GM21717 (cell line): ENCODE measurements at regions not wholly inside any gene's neighbourhood (a gene's known extent, or its start where the extent isn't known, plus 50 kb on each side); places are given as distances from the start of the nearest gene placed in this dataset.

Experiments
- ATAC-seq: cut with Tn5 transposase; IDR thresholded peaks from one replicate; pipeline ENCODE4 v1.9.1; 2021; ENCODE audit warnings: mild to moderate bottlenecking, moderate library complexity; ENCODE audit not compliant: unreplicated experiment

DNA sequence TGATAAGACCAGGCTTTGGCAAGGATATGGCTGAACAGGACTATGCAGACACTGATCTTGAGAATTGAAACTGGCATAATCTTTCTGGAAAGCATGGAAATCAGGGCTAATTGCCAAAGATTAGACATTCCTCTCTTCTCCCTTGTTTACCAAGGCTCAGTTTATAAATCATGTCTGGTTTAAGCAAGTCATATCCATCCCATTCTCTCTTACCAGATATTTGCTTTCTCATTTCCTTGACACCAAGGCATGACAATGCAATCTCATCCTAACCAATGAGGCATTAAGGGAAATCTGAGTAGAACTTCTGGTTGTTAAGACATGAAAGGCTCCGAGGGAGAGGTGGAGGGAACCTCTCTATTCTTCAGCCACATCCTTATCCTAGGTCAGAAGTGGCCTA is 110.3 kb upstream of the CEP85L start:
- ATAC-seq, result no peak

DNA sequence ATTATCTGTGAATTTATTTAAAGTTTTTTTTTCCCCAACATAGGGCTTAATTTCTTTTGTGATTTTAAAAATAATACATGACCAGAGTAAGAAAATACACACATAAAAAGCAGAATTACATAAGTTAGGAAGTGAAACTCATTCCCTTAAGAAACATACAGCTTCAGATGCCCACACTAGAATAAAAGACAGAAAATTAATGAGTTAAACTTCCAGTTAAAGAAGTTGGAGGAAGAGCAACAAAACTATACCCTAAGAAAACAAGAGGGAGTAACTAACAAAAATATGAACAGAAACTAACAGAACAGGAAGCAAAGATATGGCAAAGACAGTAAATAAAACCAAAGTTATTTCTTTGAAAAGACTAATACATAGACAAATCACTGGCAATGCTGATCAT is 107.6 kb upstream of the CEP85L start:
- no peak for ATAC-seq

DNA sequence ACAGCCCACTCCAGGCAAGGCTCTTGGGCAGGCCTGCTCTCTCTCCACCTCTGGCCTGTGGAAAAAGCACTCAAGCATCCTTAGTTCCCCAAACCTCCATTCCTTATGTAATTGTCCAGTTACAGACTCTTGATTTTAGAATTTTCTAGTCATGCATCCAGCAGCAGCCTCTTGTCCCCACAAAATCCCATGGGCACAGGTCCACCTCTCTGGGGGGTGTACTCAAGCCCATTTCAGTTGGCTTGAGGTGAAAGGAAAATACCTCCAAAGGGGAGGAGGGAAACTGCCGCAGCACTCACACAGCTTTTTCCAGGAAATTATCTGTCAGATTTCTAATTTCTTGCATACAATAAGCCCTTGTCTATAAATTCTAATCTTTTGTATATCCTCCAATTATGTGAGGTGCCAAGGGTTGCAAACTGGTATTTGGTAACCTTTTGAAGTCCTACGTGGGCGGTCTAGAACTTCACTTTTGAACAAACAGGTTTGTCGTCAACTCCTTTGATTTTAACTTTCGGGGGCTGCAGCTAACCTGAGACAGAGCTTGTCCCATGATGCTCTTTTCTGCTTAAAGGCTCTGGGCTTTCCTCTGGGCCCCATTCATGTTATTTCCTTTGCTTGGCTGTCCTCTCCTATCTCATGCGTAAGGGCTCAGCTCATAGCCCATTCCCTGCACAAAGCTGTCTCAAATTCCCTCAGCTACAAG is 104.7 kb upstream of the CEP85L start:
- no peak for ATAC-seq

DNA sequence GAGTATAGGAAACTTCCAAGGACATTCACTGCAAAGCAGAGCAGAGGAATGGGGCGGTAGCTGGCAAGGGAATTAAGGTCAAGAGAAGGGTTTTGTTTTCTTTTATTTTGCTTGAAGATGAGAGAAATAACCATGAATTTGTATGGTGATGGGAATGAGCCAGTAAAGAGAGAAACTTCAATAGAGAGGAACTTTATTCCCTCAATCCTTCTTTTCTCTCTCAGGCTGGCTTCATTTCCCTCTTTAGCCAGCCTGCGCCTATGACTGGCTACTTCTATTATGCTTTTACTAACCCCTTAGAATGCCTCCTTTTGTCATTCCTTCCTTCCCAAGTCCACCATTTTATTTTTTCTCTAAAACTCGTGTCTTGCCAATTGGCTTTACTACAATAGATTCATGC is 101.4 kb upstream of the CEP85L start:
- ATAC-seq, result no peak

DNA sequence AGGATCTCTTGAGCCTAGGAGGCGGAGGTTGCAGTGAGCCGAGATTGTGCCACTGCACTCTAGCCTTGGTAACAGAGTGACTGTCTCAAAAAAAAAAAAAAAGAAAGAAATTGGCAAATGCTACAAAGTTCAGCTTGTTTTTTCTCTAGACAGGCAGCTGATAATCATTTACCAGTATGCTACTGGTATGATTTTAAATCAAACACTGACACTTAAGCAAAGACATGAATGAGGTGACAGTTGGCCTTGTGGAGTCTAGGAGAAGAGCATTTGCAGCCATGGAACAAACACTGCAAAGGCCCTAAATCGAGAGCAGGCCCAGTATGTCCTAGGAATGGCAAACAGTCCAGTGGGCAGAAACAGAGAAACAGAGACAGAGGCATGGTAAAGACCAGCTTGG is 99.7 kb upstream of the CEP85L start:
- no peak for ATAC-seq

DNA sequence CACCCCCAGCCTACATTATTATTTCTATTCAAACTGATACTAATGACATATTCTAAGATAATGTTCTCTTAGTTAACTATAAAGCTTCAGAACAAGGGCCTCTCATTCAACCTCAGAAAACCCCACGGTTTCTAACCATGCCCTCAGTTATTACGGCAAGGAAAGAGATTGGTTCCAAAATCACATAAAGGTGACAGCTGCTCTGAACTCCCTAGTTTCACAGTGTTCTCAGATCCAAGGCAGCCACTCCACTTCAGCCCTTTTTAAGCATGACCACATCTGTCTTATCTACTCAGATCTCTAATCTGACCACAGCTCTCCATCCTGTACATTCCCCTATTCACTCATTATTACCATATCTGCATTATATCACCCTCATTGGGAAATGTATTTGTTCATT is 98.8 kb upstream of the CEP85L start:
- no peak for ATAC-seq

DNA sequence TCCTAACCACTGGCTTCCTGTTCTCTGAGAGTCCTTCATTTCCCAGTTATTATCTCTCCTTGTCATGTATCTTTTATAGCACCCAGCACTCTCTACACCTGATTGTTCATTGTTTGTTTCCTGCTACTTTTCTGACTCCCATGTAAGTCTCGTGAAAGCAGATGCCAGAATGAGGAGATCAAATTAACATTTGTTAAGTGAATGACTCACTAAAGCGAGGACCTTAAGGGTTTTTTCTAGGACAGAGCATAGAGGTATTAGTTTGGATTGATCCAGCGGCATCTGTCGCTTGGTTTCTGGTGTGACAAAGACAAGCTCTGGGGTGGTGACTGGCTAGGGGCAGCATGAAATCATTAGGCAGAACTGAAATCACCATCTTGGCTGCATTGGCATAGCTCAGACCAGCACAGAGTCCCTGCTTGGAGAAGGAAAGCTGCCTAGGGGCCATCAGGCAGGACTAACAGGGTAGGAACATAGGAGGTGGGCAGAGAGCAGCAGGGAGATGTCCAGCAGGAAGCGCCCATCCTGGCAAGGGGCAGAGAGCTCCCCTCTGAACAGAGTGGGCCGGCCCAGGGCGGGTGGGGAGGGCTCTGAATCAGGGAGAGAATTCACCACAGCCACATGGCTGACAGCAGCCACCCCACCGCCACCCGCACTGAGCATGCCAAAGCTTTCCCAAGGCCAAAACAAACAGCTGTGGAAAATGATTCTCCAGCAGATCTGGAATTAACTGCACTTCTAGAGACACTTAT is 97.1 kb upstream of the CEP85L start:
- no peak for ATAC-seq

DNA sequence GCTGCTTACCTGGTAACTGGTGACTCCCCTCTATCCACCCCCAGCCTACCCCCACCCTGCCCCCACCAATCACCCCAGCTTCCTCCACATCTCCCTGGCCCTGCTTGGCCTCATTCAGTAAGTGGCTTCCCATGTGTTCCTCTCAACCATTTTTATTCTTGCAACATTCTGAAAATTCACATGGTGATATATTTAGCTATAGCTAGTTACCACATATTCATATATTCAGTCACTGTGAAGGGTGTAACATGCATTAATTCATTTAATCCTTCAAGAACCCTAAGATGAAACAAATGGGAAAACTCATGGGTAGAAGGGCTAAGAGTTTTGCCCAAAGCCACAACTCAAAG is 95.4 kb upstream of the CEP85L start:
- no peak for ATAC-seq

DNA sequence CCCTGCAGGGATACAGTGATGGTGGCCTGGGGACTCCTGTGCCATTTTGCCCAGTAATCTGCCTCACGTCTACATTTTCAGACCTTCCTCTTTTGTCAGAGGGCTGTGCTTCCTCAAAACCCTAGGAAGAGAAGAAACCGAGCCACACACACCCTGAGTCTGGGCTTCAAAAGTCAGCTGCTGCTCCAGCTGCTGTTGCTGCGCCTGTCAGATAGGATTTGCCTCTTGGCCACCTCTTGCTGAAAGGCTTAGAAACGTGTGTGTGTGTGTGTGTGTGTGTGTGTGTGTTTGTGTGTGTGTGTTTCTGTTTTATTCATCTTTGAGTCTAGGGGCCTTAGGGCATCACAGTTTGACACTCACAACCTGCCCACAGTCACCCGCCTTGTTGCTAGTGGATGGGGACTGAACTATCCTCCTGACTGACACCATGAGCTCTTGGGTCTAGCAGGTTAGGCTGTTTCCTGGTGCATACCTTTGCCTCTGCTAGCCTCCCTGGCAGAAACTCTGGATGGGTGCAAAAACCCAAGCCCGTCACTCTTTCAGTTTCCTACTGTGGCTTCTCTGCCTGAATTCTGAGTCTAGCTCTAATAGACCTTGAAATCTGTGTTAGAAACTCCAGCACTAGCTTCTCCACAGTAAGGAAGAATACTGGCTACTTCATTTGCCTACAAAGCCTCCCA is 94.9 kb upstream of the CEP85L start:
- peak; percentile 57 for ATAC-seq

DNA sequence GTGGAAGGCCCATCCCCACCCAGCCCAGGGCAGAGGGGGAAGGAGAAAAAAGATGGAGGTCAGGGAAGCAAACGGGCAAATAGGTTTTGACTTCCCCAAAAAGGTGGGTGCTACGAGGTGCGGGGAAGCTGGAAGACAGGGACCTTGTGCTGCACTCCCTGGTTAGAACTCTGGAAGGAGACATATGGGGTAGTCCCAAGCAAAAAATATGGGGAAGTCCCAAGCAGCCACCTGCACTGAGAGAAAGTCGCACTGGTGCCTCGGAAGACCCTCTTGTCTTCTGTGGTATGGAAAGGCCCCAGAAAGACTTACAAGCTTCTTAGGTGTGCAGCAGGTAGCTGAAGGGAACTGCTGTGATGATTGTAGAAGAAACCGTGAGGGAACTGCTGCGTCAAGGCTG is 93.8 kb upstream of the CEP85L start:
- ATAC-seq, result no peak

DNA sequence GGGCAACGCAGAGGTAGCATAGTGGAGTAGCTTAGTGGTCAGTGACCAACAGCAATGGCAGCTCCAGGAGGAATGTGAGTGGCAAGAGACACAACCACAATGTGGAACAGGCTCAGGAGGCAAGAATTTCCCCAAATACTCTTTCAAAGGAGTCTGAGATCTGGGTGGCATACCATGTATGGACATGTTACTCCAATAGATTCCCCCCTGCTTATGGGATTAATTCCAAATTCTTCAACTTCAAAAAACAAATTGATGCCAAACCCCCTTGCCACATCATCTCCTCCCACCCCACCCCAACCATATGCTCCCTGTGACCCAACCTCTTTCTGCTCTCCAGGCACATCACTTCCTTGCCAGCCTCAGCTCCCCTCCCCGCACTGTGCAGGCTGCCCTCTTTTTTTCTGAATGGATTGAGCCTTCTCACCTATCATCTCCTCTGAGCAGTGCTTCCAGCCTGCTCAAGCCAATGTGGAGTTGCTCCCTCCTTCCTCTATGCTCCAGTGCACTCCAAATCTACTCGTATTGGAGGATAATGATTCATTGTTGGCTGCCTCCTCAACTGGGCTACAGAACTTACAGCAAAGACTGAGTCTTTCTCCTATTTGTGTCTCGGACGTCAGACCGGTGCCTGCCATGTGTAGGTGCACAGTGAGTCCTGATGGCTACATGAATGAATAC is 93.0 kb upstream of the CEP85L start:
- no peak for ATAC-seq

DNA sequence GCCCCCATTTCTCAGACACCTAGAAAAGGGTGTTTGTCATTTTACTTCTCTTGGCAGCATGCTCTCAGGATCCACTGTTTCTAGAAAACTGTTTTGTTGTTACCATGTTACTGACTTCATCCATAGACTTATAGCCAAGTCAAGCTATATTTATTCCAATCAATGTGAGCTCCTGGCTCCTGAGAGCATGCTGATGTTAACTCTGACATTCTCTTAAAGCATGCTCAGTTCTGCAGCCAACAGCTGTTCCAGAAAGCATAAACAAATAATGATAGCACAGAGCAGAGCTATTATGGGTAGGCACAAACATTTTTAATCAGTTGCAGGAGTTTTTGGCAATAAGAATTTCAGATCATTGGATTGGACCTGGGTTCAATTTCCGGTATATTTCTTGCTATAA is 92.4 kb upstream of the CEP85L start:
- ATAC-seq, result no peak

DNA sequence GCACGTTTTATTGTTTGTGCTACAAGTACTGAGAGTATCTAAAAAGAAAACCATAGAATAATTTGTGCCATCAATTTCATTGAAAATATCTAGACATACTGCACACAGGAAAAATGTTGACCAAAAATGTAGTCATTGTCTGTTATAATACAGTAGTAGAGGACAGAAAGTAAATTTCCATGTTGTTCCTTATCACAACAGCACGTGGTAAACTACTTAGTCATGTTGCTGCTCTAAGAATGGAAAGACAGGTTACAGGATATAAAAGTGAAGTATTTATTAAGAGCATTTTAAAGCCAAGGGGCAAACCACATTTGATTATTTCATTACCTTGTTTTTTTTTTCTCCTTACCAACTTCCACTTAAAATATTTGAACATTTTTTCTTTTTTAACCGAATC is 89.0 kb upstream of the CEP85L start:
- ATAC-seq, result no peak

DNA sequence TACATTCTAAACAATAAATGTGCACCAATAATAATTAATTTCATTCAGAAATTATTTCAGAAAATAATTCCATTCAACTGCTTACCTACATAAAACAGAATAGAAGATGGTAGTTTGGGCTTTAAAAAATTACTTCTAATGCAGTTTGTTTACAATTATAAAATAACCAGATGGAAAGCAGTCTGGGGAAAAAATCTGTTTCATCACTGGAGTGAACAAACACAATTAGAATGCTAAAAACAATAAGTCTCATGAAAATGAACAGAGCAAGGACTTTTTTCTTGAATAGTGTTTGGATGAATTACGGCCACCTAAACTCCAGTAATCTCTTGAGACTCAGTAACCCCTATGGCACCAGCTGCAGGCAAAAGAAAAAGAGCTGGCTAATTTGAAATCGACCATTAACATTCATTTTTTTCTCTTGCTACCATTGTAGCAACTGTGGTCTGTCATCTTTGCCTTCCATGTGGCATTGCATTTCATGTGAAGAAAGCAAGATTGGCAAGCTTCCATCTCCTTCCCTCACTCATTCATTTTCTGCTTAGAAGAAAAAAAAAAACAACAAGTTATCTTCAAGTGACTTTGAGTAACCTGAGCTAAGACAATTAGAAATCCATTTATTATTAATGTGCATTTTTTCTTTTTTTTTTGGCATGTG is 88.4 kb upstream of the CEP85L start:
- ATAC-seq, result no peak

DNA sequence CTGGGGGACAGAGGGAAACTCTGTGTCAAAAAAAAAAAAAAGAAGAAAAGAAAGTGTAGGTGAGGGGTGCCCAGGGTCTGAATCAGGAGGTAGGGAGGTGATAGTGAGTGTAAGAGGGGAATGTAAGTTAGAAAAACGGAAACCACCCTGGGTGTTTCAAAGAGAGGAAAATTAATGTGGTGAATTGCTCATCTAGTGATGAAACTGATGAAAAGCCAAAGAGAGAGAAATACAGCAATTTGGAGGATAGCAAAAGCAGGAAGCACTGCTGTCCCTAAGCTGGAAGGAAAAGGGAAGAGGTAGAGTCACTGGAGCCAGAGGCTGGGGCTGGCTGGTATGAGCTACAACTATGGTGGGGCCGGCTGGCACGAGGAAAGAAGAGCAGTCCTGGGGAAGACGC is 85.0 kb upstream of the CEP85L start:
- ATAC-seq, result no peak

DNA sequence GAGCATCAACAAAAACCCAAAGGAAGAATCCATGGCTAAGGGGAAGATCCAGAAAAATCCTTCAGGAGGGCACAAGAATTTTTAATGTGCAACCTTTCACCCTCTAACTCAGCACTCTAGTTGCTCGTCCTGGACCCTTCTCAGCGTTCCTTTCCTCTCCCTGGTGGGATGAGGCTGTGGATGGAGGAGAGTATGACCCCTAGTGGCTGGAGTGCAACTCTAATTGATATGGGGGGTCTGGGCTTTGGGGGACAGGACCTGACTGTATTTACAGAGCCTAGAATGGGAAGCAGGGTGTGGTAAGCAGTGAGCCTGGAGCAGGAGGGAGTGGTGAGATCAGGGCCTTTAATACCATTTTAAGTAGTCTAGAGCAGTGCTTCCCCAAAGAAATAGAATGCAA is 83.9 kb upstream of the CEP85L start:
- no peak for ATAC-seq

DNA sequence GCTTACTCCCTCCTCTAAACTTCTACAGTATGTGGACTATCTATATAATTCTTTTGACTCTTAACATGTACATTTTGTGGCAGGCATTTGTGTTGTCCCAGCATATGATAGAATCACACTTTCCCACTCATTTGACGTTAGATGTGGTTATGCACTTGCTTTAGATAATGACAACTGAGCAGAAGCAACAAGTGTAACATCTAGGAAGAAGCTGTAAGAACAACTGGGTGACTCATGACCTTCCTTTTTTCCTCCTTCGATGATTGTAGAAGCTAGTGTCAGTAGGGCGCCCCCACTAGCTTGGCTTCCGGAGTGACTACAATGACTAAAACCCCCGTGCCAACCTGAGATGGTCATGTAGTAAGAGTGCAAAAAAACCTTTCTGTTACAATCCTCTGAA is 74.6 kb upstream of the CEP85L start:
- no peak for ATAC-seq

DNA sequence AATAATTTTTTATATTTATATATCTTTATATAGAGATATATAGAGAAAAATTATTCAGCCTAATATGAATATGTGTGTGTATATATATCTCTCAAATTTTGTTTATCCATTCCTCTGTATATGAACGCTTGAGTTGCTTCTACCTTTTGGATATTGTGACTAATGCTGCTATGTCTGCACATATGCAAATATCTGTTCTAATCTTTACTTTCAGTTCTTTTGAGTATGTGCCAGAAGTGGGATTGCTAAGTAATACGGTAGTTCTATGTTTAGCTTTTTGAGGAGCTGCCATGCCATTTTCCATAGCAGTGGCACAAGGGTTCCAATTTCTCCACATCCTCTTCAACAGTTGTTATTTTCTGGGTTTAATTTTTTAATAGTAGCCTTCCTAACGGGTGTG is 72.8 kb upstream of the CEP85L start:
- ATAC-seq, result peak; percentile 93

DNA sequence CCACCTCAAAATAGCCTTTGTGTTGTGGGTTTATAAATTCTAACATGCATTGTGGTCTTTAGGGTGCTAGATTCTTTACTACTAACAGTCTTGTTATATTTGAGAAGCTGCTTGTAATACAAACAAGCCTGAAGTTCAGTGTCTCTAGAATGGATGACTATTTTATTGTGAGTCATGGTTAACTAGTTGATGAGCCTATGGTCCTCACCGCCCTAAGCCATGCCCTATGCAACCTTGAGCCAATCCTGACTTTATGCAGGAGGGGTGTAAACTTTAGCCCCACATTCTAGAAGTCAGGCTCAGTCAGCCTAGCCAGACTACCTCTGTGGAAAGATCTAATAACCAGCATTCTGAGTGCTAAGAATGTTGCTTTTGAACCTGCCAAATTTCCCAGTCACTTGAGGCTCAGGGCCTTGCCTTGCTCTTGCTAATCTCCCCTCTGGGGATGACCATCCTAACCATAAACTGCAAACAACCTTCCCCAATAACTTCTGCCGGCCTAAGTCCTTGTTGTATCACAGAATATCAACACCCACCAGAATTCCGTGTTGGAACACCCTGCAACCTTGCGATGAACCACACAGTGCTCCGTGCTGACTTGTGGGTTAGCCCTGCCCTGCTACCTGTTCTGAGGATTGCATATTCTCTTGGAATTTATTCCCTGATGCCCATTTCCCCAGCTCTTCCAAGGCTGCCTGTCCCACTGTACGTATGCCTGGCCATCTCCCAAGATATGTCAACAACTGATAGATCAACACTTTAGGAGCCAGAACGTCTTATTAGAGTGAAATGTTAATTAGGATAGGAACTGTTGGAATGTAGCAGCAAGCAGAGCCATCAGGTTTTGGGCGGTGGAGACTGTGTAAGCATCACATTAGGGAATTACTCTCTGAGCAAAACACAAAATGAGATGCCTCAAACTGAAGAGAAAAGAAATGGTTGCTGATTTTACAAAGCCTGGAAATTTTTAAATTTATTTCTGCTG is 71.7 kb upstream of the CEP85L start:
- ATAC-seq, result no peak

DNA sequence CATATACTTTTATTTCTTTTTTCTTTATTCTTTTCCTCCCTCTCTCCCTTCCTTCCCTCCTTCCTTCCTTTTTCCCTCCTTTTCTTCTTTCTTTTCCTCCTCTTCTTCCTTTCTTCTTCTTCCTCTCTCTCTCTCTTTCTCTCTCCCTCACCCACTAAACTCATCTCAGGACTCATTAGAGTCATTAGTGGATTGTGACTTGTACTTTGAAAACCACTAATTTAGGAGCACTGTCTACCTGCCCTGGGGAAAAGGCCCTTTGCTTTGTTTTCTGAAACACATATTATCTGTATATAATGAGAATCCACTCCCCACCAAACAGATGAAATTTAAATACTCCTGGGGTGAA is 68.7 kb upstream of the CEP85L start:
- no peak for ATAC-seq
